Erythroblast (primary cell): ENCODE measurements at regions not wholly inside any gene's neighbourhood (a gene's known extent, or its start where the extent isn't known, plus 50 kb on each side); places are given as distances from the start of the nearest gene placed in this dataset.

Source experiments
- GATA1 ChIP-seq: IDR thresholded peaks from 2 replicates; pipeline ENCODE4 v1.6.1; 2011; ENCODE audit warnings: low read depth, mild to moderate bottlenecking, control low read depth, low read length, moderate library complexity
- POLR2A ChIP-seq: IDR thresholded peaks from 2 replicates; pipeline ENCODE4 v1.6.1; 2011; ENCODE audit warnings: mild to moderate bottlenecking, low read length

- TF ChIP-seq POLR2A (no peak), GATA1 (no peak)
These were observed 365.3 kb upstream of the MAP3K7 start for GRCh38 chr6:90952176-90952575.
